Mucosa of descending colon (tissue), 3 donors: ENCODE measurements at regions not wholly inside any gene's neighbourhood (a gene's known extent, or its start where the extent isn't known, plus 50 kb on each side); places are given as distances from the start of the nearest gene placed in this dataset.

Source experiments
- ATAC-seq: fragments of 200-7000 bp; cut with Tn5 transposase; one replicate; pipeline ENCODE4 v1.9.1; 2020; ENCODE audit warnings: mild to moderate bottlenecking, moderate library complexity
- DNase-seq, 3 donors: peaks; one replicate each; pipeline ENCODE4 v3.0.0-alpha.2; 2020
- H3K36me3 ChIP-seq: fragments of 200-600 bp; one replicate; pipeline ENCODE4 v1.8.0; 2021; ENCODE audit warnings: low read depth, mild to moderate bottlenecking
- H3K4me1 ChIP-seq: fragments of 200-600 bp; one replicate; pipeline ENCODE4 v1.8.0; 2021; ENCODE audit warnings: low read depth, mild to moderate bottlenecking
- H3K4me3 ChIP-seq: fragments of 200-600 bp; one replicate; pipeline ENCODE4 v1.8.0; 2021; ENCODE audit warnings: mild to moderate bottlenecking
- H3K9me3 ChIP-seq: fragments of 200-600 bp; one replicate; pipeline ENCODE4 v1.8.0; 2021; ENCODE audit warnings: mild to moderate bottlenecking
- intact Hi-C, 2 donors: fragments of 100-400 bp; cut with DNase I in 1 of 2; cut with micrococcal nuclease in 1 of 2; formaldehyde crosslinking; loops; one replicate each; pipeline versions ENCODE4 v1.11.0 to v1.11.1; 2022; cut with DNase I, micrococcal nuclease
- TF ChIP-seq, protein P1 (sequence below): fragments of 200-600 bp; IDR thresholded peaks from one replicate; pipeline ENCODE4 v1.8.0; 2022; ENCODE audit warnings: antibody characterized with exemption, mild to moderate bottlenecking
- donor health status: DM: no; HTN: no; CAD: no; lungs with moderate emphysema.
- donor health status: DM: no; HTN: no; CAD: no.
- donor health status: DM: no; HTN: yes; CAD: no.

DNA sequence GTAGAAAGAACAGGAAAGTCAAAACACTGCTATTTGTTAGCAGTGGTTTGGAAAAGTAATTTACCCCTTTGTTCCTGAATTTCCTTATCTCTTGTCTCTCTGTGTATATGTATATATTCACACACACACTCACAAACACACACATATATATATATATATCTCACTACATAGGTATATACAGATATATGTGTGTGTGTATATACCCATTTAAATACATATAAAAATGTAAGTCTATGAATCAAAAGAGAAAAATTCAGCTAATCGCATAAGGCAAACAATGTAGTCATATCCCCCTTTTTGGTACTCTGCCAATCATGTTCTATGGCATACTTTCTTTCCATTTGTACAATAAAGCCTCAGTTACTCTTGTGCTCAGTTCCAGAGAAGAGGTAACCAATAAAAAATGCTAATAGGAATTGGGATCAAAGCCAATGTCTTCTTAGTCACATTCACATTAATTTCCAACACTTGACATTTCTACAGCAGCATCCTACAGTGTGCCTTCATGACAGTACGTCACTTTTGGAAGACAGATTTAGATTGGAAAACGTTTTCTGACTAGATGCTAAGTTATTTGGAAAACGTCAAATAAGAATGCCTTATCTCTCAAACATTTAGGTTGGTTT lies 94.6 kb downstream of the MC4R start:
- TF ChIP-seq, protein P1, sequence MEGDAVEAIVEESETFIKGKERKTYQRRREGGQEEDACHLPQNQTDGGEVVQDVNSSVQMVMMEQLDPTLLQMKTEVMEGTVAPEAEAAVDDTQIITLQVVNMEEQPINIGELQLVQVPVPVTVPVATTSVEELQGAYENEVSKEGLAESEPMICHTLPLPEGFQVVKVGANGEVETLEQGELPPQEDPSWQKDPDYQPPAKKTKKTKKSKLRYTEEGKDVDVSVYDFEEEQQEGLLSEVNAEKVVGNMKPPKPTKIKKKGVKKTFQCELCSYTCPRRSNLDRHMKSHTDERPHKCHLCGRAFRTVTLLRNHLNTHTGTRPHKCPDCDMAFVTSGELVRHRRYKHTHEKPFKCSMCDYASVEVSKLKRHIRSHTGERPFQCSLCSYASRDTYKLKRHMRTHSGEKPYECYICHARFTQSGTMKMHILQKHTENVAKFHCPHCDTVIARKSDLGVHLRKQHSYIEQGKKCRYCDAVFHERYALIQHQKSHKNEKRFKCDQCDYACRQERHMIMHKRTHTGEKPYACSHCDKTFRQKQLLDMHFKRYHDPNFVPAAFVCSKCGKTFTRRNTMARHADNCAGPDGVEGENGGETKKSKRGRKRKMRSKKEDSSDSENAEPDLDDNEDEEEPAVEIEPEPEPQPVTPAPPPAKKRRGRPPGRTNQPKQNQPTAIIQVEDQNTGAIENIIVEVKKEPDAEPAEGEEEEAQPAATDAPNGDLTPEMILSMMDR: no peak
- DNase-seq (no peak), ATAC-seq (no peak)
- intact Hi-C loops: no loop called here
- Histone ChIP-seq H3K9me3 (no peaks in the 10 kb centered on the region), H3K4me1 (no peaks in the 10 kb centered on the region), H3K36me3 (no peaks in the 10 kb centered on the region), H3K4me3 (no peak overlapping the region)

DNA sequence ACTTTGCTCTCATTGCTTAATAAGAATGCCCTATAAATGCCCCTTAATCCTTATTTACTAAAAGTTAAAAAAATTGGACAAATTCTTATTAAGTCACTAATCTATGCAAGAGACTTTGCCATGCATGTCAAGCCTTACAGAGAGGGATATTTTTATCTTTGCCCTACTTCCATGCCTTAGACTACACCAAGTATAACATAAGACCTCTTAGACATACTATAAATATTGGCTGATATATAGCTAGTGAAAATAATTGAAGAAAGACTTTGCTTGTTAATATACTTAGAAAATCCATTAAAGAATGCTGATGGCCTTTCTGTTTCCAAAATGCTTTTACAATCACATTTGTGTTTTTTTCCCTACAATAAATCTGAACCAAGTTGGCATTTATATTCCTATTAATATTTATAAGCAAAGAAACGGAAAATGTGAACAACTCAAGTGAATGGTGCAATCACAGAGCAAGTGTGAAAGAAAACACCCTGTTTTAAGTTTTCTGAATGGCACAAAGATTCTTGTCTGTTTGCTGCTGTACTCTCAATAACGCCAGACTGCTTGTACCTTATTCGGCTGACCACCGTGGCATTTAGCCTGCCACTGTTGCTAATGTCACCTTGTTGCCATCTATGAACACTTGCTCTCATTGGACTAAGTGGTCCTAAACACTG lies 105.0 kb downstream of the MC4R start:
- intact Hi-C loops: no loop called here
- no peak overlapping the region for H3K4me3 ChIP-seq
- H3K4me1 ChIP-seq: no peaks in the 10 kb centered on the region
- TF ChIP-seq, protein P1: no peak
- no peaks in the 10 kb centered on the region for H3K36me3 ChIP-seq
- DNase-seq (no peak), ATAC-seq (no peak)
- H3K9me3 ChIP-seq: no peaks in the 10 kb centered on the region

DNA sequence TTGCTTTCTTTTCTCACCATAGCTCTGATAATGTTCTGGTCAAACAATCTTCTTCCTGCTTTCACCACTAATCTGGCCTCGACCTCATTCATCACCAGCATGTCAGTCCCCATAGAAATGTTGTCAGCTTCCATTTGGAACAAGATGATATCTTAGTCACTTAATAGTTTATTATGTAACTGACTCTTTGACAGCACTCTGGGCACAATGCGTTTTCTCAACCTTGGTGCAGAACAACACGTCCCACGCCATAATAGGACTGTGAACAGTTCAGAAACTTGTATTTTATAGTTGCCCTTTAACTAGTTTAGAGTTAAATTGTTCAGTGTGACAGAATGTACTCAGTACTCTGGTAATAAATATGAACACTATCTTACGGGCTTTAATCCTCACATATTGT lies 106.0 kb downstream of the MC4R start:
- Histone ChIP-seq H3K36me3 (no peaks in the 10 kb centered on the region), H3K9me3 (no peaks in the 10 kb centered on the region), H3K4me3 (no peak overlapping the region), H3K4me1 (no peaks in the 10 kb centered on the region)
- TF ChIP-seq, protein P1: no peak
- ATAC-seq (no peak), DNase-seq (no peak)
- intact Hi-C loops: no loop called here

DNA sequence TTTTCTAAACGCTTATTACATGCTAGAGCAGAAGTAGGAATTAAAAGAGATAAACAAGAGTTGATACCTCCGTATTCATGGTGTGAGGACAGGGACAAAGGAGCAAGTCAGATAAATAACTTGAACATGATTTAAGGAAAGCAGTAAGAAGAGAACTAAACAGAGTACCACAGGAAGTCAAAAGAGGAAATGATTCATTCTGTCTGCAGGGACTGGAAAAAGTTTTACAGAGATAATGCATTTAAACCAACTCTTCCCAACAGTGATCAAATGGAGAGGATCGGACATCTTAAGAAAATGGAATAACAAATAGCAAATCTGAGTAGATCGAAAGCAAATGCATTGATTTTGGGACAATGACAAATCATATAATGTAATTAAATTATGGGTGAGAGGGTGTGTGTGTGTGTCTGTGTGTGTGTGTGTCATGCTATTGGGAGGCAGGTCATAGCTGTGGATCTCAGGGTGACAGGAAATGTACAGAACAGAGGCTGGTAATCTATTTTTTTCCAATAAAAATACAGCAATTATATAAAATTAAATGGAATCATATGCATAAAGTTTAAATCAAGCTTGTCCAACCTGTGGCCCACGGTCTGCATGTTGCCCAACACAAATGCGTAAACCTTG lies 113.4 kb downstream of the MC4R start:
- Histone ChIP-seq H3K9me3 (no peaks in the 10 kb centered on the region), H3K36me3 (no peaks in the 10 kb centered on the region), H3K4me1 (no peaks in the 10 kb centered on the region), H3K4me3 (no peak overlapping the region)
- DNase-seq: no peak
- ATAC-seq: no peak
- TF ChIP-seq, protein P1: no peak
- intact Hi-C loops: no loop called here

DNA sequence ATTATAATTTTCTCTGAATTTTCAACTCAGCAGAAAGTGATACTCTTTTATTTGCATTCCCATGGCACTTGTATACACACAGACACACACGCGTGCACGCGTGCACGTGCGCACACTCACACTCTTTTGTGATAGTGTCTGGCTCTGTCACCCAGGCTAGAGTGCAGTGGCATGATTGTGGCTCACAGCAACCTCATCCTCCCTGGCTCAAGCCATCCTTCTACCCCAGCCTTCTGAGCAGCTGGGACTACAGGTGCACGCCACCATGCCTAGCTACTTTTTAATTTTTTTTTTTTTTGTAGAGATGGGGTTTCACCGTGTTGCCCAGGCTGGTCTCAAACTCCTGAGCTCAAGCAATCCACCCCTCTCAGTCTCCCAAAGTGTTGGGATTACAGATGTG lies 123.2 kb downstream of the MC4R start:
- H3K4me1 ChIP-seq: no peaks in the 10 kb centered on the region
- TF ChIP-seq, protein P1: no peak
- H3K9me3 ChIP-seq: no peaks in the 10 kb centered on the region
- DNase-seq: no peak
- H3K36me3 ChIP-seq: no peaks in the 10 kb centered on the region
- H3K4me3 ChIP-seq: no peak overlapping the region
- no peak for ATAC-seq
- intact Hi-C loops: no loop called here
